Left lobe of liver (tissue), 2 donors: ENCODE measurements at regions not wholly inside any gene's neighbourhood (a gene's known extent, or its start where the extent isn't known, plus 50 kb on each side); places are given as distances from the start of the nearest gene placed in this dataset.
A peak's percentile ranks its signal among the peaks of the same experiment; 100 is the strongest.

Experiments used
- ATAC-seq: fragments of 200-7000 bp; cut with Tn5 transposase; one replicate; pipeline ENCODE4 v1.9.1; 2020; ENCODE audit warnings: mild to moderate bottlenecking, moderate library complexity
- DNase-seq: peaks from one replicate; pipeline ENCODE4 v3.0.0-alpha.2; 2020; ENCODE audit warnings: low spot score
- donor health status: DM: no; HTN: no; CAD: no; lungs with moderate emphysema.
- donor health status: DM: no; HTN: yes; CAD: no.

GRCh38 chr2:200751786-200752185 is 59.9 kb upstream of the BZW1 start:
- DNase-seq = no peak
- no peak for ATAC-seq

- ATAC-seq (no peak), DNase-seq (no peak)
These were observed 59.4 kb upstream of the BZW1 start for GRCh38 chr2:200752332-200752731.

- no peak for DNase-seq
- no peak for ATAC-seq
These were observed 58.9 kb upstream of the BZW1 start for GRCh38 chr2:200752835-200753234.

GRCh38 chr2:200756618-200757321 is 54.9 kb upstream of the BZW1 start:
- ATAC-seq = peak; percentile 77
- no peak for DNase-seq

DNA sequence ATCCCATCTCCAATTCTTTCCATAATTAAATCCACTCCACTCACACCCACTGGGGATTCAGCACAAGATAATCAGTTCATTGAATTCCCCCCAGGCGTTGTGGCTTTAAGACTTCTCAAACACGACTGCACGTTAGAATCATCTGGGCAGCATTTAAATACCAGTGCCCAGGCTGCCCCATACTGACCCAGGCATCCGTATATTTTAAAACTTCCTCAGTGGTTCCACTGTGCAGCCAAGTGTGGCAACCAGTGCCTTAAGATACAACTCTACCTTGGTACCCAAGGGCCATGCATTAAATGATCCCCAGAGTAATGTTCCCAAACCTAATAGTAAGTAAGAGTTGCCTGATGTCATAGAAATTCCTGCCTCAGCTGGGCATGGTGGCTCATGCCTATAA is 54.3 kb upstream of the BZW1 start:
- no peak for DNase-seq

GRCh38 chr2:200758341-200758740 is 53.4 kb upstream of the BZW1 start:
- DNase-seq = no peak

More for the DNA sequence above, 54.3 kb upstream of the BZW1 start:
- ATAC-seq = no peak

DNA sequence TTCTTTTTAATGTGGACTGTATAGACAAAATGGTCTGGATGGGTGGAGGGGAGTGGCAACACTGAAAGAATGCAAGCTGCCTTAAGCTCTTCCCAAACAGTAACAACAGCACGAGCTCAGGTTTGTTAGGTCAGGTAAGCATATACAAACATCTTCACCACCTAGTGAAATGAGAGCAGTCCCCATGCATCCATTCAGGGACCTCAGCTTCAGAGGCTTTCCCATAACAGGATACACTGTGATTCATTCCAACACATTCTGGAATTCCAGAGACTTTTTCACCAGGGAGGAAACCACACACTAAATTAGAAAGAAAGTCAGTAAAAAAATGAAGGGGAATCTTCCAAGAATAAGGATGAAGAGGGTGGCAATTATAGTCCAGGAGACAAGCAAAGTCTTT is 50.4 kb upstream of the BZW1 start:
- DNase-seq = no peak
- ATAC-seq = no peak

More at GRCh38 chr2:200758341-200758740, 53.4 kb upstream of the BZW1 start:
- no peak for ATAC-seq
